HUES6 (cell line): ENCODE measurements at regions not wholly inside any gene's neighbourhood (a gene's known extent, or its start where the extent isn't known, plus 50 kb on each side); places are given as distances from the start of the nearest gene placed in this dataset.

Experiments
- H3K27ac ChIP-seq: 2 replicates; pipeline ENCODE4 v1.7.0; 2013; ENCODE audit warnings: low read depth, mild to moderate bottlenecking, low read length, inconsistent platforms
- H3K27me3 ChIP-seq: 2 replicates; pipeline ENCODE4 v1.6.1; 2013; ENCODE audit warnings: low read length; ENCODE audit not compliant: control insufficient read depth, insufficient read depth
- H3K36me3 ChIP-seq: 2 replicates; pipeline ENCODE4 v1.6.1; 2013; ENCODE audit warnings: low read length; ENCODE audit not compliant: control insufficient read depth, insufficient read depth
- H3K4me1 ChIP-seq: 2 replicates; pipeline ENCODE4 v1.6.1; 2013; ENCODE audit warnings: low read length; ENCODE audit not compliant: control insufficient read depth, insufficient read depth
- H3K4me3 ChIP-seq: 2 replicates; pipeline ENCODE4 v1.5.1; 2013; ENCODE audit warnings: low read depth, low read length
- H3K9ac ChIP-seq: one replicate; pipeline ENCODE4 v1.6.1; 2013; ENCODE audit warnings: mild to moderate bottlenecking, low read length
- H3K9me3 ChIP-seq: 2 replicates; pipeline ENCODE4 v1.6.1; 2013; ENCODE audit warnings: low read depth, low read length; ENCODE audit not compliant: control insufficient read depth, insufficient read depth

DNA sequence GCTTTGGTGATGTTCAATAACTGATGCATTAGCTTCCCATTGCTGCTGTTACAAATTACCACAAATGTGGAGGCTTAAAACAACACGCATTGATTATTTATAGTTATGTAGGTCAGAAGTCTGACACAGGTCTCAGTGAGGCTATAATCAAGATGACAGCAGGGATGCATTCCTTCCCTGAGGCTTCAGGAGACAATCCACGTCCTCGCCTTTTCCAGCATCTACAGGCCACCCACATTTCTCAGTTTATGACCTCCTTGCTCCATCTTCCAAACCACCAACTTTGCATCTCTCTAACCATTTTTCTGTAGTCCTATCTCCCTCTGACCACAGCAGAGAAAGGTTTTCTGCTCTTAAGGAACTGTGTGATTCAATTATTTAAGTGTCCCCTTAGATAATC is 92.5 kb downstream of the GASK1B start:
- no peak overlapping the region for H3K4me3 ChIP-seq
- no peaks in the 10 kb centered on the region for H3K27me3 ChIP-seq
- H3K27ac ChIP-seq = no peak overlapping the region
- H3K36me3 ChIP-seq = no peaks in the 10 kb centered on the region
- H3K9me3 ChIP-seq = no peaks in the 10 kb centered on the region
- no peak overlapping the region for H3K9ac ChIP-seq
- no peaks in the 10 kb centered on the region for H3K4me1 ChIP-seq

DNA sequence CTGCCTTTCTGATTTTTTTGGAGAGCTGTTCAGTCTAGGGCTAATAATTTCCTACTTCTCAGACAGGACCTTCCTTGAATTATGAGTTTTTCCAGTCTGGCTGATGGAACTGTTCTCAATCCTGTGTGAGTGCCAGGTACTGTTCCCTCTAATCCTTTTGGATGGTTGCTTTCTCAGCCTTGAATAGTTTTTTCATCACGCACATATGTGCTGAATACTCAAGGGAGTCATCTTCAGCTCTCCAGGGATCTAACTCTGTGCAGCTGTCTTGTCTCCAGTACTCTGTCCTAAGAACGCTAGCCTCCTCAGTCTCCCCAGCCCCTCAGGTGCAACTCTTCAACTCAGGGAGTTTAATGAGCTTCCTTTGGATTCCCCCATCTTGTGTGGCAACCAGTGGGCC is 93.2 kb downstream of the GASK1B start:
- H3K4me1 ChIP-seq = no peaks in the 10 kb centered on the region
- no peaks in the 10 kb centered on the region for H3K36me3 ChIP-seq
- no peak overlapping the region for H3K4me3 ChIP-seq

DNA sequence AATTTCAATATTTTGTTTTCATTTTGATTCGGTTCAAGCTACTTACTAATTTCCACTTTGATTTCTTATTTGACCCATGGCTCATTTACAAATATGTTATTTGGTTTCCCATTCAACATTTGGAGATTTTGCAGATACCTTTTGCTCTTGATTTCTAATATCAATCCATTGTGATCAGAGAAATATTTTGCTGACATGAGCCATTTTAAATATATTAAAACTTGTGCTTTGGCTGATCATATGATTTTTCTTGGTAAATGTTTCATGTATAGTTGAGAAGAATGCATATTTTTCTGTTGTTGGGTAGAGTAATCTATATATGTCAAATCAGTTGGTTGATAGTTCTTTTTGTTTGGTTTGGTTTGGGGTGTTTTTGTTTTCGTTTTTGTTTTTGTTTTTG is 95.0 kb downstream of the GASK1B start:
- H3K4me3 ChIP-seq = no peak overlapping the region
- H3K4me1 ChIP-seq = no peaks in the 10 kb centered on the region
- H3K27me3 ChIP-seq = no peaks in the 10 kb centered on the region
- H3K27ac ChIP-seq = no peak overlapping the region
- no peak overlapping the region for H3K9ac ChIP-seq
- no peaks in the 10 kb centered on the region for H3K9me3 ChIP-seq
- H3K36me3 ChIP-seq = no peaks in the 10 kb centered on the region

More for the DNA sequence above, 93.2 kb downstream of the GASK1B start:
- H3K27me3 ChIP-seq = no peaks in the 10 kb centered on the region
- H3K27ac ChIP-seq = no peak overlapping the region
- no peaks in the 10 kb centered on the region for H3K9me3 ChIP-seq
- H3K9ac ChIP-seq = no peak overlapping the region

GRCh38 chr4:158074851-158075250 is 98.0 kb downstream of the GASK1B start:
- no peaks in the 10 kb centered on the region for H3K4me1 ChIP-seq
- H3K27ac ChIP-seq = no peak overlapping the region
- H3K9ac ChIP-seq = no peak overlapping the region
- no peaks in the 10 kb centered on the region for H3K36me3 ChIP-seq
- H3K27me3 ChIP-seq = no peaks in the 10 kb centered on the region
- no peak overlapping the region for H3K4me3 ChIP-seq
- H3K9me3 ChIP-seq = no peaks in the 10 kb centered on the region

- no peaks in the 10 kb centered on the region for H3K27me3 ChIP-seq
- no peaks in the 10 kb centered on the region for H3K4me1 ChIP-seq
- H3K9ac ChIP-seq = no peak overlapping the region
- H3K36me3 ChIP-seq = no peaks in the 10 kb centered on the region
- H3K4me3 ChIP-seq = no peak overlapping the region
- H3K9me3 ChIP-seq = no peaks in the 10 kb centered on the region
- H3K27ac ChIP-seq = no peak overlapping the region
Measured at GRCh38 chr4:158071931-158072330, 100.9 kb downstream of the GASK1B start.

DNA sequence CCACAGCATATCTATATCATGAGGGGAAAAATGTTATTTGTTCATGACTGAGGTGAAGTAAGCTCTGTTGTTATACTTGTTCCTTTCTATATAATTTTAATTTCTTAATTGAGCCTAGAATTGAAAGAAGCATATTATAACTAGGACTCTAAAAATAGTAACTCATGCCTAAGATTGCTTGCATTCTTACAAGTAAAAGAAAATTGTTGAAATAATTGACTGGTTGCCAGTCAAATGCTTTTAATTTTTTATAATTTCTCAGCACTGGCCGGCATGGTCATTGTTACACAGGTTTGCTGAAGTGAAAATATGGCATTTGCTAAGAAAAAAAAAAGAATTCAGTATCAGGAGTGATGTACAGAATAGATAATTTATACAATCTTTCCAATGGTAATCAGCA is 104.8 kb downstream of the GASK1B start:
- no peak overlapping the region for H3K4me3 ChIP-seq
- no peak overlapping the region for H3K27ac ChIP-seq
- H3K4me1 ChIP-seq = no peaks in the 10 kb centered on the region
- no peaks in the 10 kb centered on the region for H3K9me3 ChIP-seq
- H3K9ac ChIP-seq = no peak overlapping the region
- H3K27me3 ChIP-seq = no peaks in the 10 kb centered on the region
- H3K36me3 ChIP-seq = no peaks in the 10 kb centered on the region

GRCh38 chr4:158067646-158068045 is 105.2 kb downstream of the GASK1B start:
- Histone ChIP-seq H3K4me1 (no peaks in the 10 kb centered on the region), H3K36me3 (no peaks in the 10 kb centered on the region), H3K9ac (no peak overlapping the region), H3K4me3 (no peak overlapping the region), H3K9me3 (no peaks in the 10 kb centered on the region), H3K27me3 (no peaks in the 10 kb centered on the region), H3K27ac (no peak overlapping the region)

DNA sequence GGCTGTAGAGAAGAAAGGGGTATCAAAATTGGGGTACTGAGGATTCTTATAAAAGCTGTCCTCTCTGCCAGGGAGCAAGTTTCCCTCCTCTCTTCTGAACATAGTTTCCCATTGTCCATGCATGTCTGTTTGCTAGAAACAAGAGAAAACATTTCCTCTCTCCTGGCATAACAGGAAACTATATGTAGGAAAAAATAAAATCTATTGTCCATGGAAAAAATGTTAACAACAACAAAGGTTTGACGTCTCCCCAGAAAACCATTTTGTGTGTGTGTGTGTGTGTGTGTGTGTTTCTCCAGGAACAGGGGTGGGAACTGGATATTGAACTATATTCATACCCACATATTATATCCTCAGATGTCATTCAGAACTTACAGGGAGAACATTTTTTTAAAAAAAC is 107.2 kb downstream of the GASK1B start:
- Histone ChIP-seq H3K9me3 (no peaks in the 10 kb centered on the region), H3K27me3 (no peaks in the 10 kb centered on the region), H3K4me3 (no peak overlapping the region), H3K4me1 (no peaks in the 10 kb centered on the region), H3K27ac (no peak overlapping the region), H3K9ac (no peak overlapping the region), H3K36me3 (no peaks in the 10 kb centered on the region)

DNA sequence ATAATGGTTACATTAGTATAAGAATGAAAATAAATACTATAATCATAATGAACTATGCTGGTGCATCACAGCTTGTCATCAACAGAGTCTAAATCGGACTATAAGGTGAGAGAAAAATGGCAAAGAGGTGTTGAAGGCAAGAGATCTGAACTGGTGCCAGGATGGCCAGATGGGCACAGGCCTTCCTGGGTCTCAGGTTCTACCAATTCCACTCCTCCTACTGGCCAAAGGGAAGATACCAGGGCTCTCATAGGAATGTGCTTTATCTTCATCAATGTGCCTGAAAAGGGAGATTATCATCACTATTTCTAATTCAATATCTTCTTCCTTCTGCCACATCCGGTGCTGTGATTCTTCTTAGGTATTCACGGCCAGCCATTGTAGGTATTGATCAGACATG is 107.6 kb downstream of the GASK1B start:
- H3K4me1 ChIP-seq = no peaks in the 10 kb centered on the region
- H3K4me3 ChIP-seq = no peak overlapping the region
- H3K36me3 ChIP-seq = no peaks in the 10 kb centered on the region
- no peaks in the 10 kb centered on the region for H3K27me3 ChIP-seq
- H3K9me3 ChIP-seq = no peaks in the 10 kb centered on the region
- no peak overlapping the region for H3K9ac ChIP-seq
- no peak overlapping the region for H3K27ac ChIP-seq

DNA sequence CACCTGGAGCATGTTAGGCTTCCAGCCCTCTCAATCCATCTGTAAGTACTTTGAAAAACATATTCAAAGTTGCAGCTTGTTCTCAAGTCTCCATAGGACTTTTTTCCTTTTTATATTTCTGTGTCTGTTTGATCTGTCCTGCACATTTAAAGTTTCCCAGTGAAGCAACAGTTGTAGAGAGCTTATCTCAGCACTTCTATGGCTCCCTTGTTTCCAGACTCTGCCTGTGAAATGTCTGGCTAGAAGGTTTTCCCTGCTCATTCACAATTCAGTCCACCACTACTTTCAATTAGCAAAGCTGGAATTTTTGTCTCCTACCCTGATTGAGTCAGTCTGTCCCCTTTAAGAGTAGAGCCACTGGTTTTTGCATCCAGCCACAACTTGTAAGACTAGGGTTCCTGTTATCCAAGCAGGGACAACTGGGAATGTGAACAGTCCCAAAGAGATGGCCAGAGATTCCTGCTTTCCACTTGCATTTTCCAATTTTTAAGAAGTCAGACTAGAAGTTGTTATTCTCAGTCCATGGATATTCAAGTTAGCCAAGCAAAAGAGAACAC is 116.1 kb downstream of the GASK1B start:
- Histone ChIP-seq H3K9ac (no peak overlapping the region), H3K27me3 (no peaks in the 10 kb centered on the region), H3K4me1 (no peaks in the 10 kb centered on the region), H3K4me3 (no peak overlapping the region), H3K27ac (no peak overlapping the region), H3K36me3 (no peaks in the 10 kb centered on the region), H3K9me3 (no peaks in the 10 kb centered on the region)

- Histone ChIP-seq H3K4me1 (no peaks in the 10 kb centered on the region), H3K9ac (no peak overlapping the region), H3K27me3 (no peaks in the 10 kb centered on the region), H3K36me3 (no peaks in the 10 kb centered on the region), H3K9me3 (no peaks in the 10 kb centered on the region), H3K4me3 (no peak overlapping the region), H3K27ac (no peak overlapping the region)
Measured at GRCh38 chr4:158055668-158056067, 117.2 kb downstream of the GASK1B start.

- H3K9me3 ChIP-seq = no peaks in the 10 kb centered on the region
- no peak overlapping the region for H3K4me3 ChIP-seq
- no peak overlapping the region for H3K27ac ChIP-seq
- H3K4me1 ChIP-seq = no peaks in the 10 kb centered on the region
- no peak overlapping the region for H3K9ac ChIP-seq
- H3K27me3 ChIP-seq = no peaks in the 10 kb centered on the region
- no peaks in the 10 kb centered on the region for H3K36me3 ChIP-seq
Measured at GRCh38 chr4:158053801-158054200, 119.0 kb downstream of the GASK1B start.
